Neural progenitor cell (in vitro differentiated cells): ENCODE measurements at regions not wholly inside any gene's neighbourhood (a gene's known extent, or its start where the extent isn't known, plus 50 kb on each side); places are given as distances from the start of the nearest gene placed in this dataset.
A peak's percentile ranks its signal among the peaks of the same experiment; 100 is the strongest.

ENCODE experiments used
- CTCF ChIP-seq: fragments of 200-600 bp; sonication (generic); IDR thresholded peaks from 2 replicates; pipeline ENCODE4 v1.5.1; 2017; ENCODE audit warnings: antibody characterized with exemption, mild to moderate bottlenecking
- EZH2 ChIP-seq: fragments of 200-600 bp; sonication (generic); IDR thresholded peaks from 2 replicates; pipeline ENCODE4 v1.6.1; 2017; ENCODE audit warnings: antibody characterized with exemption, mild to moderate bottlenecking, moderate library complexity
- EZH2phosphoT487 ChIP-seq: fragments of 200-600 bp; sonication (generic); IDR thresholded peaks from 2 replicates; pipeline ENCODE4 v1.6.1; 2017; ENCODE audit warnings: antibody characterized with exemption

DNA sequence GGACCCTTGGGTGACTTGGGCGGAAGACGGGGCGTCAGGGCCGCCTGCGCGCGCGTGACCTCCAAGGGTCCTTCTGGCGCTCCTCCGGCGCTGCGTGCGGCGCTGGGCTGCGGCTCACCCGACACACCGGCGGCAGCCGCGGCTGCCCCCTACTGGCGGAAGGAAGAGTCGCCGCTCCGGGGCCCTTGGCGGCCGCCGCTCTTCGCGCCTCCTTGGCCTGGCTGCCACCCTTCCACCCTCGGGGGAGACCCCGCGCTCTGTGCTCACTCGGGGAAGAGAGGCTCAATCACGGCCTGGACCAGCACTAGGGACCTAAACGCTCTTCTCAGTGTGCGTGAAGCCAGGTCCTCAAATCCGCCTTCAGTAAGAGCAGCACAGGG, 89.7 kb downstream of the DMRTA2 start:
- TF ChIP-seq EZH2 (no peak), CTCF (peak; percentile 67), EZH2phosphoT487 (no peak)
